ENCODE measurements at regions not wholly inside any gene's neighbourhood (a gene's known extent, or its start where the extent isn't known, plus 50 kb on each side); places are given as distances from the start of the nearest gene placed in this dataset.

DNA sequence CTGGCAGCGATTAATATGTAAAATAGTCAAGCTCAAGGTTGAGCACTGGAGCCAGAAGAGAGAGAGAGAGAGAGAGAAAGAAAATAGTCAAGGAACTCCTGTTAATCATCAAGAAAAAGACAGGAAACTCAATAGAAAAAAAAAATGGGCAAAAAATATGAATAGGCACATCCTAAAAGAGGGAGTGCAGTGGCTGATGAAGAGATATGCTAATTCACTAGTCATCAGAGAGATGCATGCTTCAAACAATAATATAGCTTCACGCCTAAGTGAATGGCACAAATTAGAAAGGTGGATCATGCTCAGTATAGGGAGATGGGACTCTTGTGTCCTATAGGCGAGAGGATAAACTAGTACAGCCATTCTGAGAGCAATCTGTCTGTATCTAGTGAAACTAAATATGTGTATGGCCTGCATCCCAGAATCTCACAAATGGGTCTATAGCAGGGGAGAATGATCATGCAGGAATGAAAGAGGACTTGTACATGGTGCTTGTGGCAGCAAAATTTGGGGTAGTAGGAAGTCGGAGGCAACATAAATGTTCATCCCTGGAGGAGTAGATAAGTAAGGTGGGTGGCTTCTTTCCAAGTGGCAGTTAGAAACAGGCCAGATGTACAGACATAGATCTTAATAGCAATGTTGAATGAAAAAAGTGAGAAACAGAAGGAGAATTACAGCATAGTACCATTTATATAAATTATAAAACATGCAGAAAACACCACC, 176.8 kb downstream of the VEGFA start:
- DNase-seq = no peak

DNA sequence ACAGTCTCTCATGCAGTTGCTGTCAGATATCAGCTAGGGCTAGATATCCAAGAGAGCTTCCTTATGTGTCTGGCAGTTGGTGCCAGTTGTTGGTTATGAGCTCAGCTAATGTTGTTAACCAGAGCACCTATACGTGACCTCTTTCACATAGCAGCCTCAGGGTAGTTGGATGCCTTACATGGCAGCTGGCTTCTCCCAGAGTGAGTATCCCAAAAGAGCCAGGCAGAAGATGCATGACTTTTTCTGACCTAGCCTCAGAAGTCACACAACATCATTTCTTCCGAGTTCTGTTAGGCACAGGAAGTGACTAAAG, 175.7 kb downstream of the VEGFA start:
- no peak for DNase-seq

DNA sequence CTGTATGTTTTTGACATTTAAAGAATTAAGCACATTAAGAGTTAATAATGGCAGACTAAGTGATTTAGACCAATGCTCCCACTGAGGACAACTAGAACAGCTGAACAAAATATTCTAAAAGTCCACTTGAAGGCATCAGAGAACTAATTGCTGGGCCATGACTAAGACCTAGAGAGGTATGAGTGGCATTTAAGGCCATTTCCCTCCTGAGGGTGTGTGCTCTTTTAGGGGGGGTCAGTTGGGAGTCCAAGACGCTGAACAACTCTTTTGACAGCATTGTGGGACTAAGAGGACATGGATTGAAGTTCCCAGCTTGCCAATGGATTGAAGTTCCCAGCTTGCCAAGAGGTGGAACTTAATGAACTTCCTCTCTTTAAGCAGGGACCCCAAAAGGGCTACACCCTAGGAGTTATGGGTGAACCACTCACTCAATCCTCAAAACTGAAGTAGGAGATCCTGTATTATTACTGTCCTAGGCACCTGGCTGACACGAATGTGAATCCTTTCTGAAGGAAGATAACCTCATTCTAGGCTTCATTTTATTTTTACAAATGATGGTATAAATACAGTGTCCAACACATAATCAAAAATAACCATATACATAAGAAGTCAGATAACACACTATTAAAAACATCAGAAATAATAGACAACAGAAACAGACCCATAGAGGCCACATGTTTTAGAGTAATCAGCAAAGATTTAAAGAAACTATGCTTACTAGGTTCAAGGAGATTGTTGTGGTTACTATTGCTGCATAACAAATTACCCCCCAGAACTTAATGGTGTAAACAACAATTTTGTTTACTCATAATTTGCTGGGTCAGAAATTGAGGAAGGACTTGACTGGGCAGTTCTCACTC, 175.1 kb downstream of the VEGFA start:
- no peak for DNase-seq

DNA sequence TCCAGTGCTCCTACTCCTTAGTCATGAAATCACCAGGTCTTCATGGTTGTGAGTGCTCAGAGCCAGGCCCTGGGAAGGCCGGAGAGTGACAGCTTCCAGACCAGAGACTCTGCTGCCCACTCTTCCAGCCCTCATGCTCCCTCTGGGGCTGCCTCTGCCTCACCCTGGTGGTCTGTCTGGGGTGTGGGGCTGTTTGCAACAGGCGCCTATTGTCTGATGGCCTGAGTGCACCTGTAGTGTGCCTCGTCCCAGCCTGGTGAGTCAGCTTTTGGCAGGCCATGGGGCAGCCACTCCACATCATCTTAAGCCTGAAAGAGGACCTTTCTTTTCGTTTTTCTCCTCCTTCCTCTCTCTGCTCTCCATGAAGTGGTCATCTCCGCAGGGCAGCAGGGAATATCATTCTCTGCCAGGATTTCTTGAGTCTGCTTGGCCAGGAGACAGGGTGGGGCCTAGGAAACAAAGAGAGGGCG, 173.8 kb downstream of the VEGFA start:
- DNase-seq = no peak

DNA sequence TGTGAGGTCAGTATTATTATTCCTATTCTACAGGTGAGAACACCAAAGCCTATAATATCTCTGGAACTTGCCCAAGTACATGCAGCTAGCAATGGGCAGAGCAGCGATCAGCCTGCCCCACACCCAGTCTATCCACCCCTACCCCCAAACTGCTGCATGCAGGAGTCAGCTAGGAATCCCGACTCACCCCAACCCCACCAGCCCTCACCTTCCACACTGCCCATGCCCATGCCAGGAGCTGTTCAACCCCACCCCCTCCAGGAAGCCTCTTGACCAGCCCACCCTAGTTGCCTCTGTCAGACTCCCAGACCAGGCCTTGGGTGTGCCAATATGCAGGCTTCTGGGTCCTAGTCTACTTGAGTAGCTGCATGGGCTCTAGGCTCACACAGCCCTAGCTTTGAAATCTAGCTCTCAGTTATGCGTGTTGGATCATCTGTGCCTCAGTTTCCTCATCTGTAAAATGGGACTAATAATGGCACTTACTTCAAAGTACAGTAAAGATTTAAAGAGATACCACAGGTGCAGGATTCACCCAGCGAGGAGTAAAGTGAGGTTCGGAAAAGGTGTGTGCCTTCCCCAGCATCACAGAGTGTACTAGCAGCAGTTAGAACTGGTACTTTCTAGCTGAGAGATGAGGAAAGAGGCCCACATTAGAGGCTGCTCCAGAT, 173.2 kb downstream of the VEGFA start:
- DNase-seq = no peak

DNA sequence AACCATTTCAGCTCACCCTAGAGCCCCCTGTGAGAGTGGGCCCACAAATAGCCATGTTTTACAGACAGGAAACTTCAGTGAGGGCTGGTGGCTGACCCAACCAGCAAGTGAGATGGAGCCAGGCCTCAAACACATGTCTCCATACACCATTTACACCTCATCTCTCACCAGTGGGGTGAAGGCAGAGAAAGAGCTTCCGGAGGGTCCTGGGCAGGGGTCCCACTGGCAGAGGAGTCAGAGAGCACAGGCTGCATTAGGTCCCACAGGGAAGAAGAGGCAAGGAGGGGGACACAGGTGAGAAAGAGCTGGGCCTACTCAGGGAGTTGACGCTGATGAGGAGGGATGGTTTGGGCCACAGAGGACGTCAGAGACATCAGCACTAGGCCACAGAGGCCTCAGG, 172.6 kb downstream of the VEGFA start:
- no peak for DNase-seq

DNA sequence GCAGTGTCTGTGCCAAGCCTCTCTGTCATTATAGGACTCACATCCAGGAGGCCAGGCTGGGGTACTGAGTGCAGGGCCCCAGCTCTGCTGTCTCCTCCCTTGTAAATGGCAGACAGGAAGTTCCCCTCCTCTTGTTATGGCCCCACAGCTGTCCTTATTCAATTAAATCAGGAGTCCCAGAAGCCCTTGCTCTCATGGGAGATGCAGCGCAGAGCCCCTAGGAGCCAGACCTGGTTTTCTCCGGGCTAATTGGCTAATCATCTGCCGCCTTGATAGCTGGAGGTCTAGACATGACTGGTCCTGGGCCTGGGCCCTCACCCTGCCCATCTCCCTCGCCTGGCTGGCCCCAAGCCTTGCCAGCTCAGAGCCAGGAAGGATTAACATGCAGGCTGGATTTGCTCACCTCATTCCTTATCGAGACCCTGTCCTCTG, 172.0 kb downstream of the VEGFA start:
- DNase-seq = no peak

DNA sequence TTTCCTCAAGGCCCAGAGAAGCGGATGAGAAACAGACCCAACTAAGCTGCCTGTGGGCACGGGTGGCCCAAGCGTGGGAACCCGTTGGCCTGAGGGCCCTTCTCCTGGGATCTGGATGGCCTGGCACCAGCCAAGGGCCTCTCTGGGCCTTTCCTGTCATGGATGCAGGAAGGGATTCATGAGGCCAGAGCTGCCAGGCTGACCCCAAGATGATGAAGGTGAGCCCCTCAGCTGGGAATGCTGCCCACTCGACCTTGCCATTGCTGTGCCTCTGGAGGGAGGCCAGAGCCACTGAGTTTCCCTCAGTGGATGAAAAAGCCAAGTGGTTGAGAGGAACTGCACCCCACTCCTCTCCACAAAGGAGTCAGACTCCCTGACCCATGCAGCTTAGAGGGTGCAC, 171.2 kb downstream of the VEGFA start:
- no peak for DNase-seq

DNA sequence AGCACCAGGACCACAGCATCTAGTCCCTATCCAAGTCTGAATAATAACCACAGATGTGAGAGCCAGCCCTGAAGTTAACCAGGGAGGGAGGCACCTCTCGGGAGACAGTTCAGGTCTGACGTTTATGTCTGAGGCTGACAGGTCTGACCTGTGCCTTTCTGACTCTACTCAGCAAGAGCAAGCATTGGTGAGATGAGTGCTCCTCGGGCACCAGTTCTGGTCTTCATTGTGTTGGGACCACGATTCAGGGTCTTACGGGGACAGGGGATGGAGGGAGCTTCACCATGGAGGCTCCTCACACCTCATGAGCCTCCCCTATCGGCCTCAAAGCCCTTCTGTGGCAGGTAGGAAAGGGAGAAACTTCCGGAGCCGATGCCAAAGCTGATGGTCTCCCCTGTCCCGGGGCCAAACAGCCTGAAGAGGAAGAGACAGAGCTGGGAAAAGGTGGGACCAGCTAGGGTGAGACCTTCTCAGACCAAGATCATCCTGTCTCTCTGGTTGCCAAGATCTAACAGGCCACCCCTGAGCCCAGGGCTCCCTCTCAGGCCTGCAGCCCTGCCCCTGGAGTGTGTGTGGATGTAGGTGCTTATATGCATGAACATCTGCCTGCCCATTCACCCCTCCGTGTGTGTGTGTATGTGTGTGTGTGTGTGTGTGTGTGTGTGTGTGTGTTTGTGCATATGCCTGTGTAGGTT, 170.5 kb downstream of the VEGFA start:
- DNase-seq = no peak

DNA sequence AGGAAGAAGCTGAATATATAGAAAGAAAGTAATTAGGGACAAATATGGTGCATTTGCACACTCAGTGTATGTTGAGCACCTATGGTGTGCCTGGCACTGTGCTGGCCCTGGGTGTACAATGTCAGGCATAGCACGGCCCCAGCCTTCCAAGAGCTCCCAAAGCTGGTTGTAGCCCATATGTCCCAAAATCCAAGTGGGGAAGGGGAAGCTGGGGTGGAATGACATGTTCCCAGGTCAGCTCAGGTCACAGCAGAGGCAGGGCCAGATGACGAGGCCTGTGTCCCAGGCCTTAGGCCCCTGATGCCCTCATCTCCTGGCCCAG, 170.0 kb downstream of the VEGFA start:
- no peak for DNase-seq

DNA sequence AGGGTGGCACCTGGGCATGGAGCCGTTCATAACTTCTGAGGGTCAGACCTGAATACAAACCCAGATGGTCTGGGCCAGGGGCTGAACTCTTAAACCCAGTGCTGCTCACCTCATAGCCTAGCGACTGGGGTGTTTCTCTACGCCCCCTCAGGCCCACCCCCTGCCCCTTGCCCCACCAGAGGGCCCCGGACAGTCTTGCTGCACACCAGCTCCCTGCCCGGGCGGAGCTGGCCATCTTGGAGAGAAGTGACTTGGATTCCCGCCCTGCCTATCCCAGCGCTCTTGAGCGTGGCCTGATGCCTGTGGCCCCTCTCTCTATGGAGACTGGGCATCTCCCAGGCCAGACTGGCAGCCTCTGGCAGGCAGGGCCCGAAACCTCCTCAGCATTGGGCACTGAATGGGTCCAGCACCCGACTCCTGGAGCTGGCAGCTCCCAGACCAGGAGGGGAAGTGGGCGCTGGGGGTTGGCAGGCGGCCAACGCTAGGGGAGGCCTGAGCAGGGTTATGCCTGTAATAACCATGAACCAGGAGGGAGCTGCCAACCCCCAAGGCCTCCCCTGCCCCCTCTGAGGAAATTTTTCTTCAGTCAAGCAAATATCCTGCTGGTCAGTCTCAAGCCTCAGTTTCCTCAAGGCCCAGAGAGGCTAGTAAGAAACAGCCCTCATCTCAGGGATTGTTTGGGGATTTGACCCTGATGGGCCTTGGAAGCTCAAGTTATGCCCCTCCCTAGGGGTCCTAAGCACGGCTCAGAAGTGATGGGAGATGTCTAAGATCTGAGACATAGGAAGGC, 169.5 kb downstream of the VEGFA start:
- DNase-seq = no peak

DNA sequence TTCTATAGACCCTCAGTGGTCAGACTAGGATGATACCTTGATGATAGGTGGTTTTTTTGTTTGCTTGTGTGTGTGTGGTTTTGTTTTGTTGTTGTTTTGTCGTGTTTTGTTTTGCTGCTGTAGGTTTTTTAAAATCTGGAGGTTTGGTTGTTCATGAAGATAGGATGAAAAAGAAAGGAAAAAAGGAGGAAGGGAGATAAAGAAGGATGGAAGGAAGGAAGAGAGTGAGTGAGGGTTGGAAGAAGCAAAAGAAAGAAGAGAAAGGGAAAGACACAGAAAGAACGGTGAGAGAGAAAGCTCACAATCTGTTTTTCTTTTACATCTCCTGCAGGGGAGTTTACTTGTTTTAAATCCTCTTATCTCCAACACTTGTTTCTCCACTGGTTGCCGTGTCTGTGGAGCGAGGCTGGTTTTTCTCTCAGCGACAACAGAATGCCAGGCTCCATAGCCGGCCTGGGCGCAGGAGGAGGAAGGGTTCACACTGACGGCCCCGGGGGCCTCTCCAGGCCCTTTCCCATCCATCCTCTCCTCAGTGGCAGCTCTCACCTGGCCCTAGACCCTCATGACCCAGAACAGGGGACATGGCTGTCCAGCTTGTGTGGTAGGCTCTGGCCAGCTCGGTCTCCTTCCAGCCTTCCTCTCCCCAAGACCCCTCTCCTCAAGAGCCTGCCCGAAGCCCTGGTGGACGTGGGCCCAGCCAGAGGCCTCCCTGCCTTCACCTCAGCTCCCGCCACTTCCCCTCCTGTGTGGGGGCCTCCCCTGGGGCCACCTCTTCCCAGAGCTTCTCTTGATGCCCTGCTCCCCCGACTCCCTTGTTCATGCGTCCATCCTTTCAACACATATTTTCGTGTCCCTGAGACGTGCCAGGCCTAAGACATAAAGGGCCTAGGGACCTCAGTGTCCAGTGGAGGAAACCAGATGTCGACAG, 168.4 kb downstream of the VEGFA start:
- DNase-seq = no peak

DNA sequence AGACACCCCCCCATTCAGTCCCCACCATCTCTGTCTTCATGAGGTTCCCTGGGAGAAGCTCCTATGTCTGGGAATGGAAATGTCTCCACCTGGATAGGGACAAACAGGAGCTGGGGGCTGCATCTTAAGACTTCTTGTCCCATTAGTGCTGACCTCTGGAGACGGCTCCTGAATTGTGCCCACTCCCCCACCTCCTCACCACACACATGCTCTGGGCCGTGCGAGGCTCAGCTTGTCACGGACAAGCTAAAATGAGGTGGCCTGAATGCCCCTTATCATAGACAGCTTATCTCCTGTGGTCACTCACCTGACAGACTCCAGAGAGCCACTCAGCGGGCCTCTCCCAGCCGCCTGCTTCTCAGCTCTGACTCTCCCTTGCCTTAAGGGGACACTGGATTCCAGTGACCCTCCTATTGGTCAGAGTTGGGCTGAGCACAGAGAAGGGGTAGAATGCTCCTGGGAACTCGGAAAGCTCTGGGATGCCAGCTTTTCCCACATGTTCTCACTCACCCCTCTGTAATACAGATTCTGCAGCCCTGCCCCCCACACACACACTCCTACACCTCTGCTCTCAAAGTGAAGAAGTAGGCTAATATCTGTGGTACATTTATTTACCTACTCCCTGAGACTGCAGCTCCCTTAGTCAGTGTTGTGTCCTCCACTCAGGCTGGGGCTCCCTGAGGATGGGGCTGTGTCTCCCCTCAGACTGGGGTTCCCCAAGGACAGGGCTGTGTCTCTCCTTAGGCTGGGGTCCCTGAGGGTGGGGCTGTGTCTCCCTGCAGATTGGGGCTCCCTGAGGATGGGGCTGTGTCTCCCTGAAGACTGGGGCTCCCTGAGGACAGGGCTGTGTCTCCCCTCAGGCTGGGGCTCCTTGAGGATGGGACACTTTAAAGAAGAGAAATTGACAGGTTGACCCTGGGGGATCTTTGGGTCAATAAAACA, 167.5 kb downstream of the VEGFA start:
- no peak for DNase-seq

DNA sequence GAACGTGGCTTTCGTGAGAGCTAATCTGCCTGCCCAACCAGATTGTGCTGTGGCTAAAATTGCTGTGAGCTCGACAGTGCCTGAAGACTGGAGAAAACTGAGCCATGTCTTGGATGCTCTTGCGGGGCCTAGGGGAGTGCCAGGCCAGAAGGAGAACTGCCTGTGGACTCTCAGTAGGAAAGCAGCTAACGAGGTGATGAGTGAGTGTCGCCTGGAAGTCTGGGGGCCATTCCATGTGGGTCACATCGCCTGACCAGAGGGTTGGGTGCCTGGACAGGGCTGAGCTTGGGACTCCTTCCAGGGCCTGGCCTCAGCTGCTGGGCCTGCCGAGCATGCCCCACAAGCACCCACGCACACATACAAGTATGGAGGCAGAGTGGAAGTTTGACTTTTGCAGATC, 166.5 kb downstream of the VEGFA start:
- no peak for DNase-seq

DNA sequence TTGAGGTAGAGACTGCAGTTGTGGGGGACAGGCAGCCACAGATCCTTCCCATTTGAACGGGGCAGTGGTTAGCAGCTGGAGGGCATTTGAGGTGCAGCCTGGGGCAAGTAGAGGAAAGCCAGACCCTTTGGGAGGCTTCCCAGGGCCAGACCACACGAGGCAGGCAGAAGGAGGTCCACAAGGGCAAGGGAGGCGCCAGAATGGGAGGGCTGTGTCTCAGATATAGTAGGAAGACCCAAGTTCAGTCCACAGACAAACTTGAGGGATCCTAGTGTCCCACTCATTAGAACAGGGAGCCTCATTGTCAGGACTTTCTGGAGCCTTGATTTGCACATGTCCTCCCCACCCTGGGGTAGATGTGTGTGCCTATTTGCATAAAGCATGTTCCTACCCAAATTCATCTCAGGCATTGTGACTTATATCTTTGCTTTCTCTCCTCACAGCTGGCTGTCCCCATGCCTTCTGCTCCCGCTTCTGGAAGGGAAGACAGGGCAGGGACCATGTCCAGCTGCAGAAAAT, 166.0 kb downstream of the VEGFA start:
- no peak for DNase-seq

DNA sequence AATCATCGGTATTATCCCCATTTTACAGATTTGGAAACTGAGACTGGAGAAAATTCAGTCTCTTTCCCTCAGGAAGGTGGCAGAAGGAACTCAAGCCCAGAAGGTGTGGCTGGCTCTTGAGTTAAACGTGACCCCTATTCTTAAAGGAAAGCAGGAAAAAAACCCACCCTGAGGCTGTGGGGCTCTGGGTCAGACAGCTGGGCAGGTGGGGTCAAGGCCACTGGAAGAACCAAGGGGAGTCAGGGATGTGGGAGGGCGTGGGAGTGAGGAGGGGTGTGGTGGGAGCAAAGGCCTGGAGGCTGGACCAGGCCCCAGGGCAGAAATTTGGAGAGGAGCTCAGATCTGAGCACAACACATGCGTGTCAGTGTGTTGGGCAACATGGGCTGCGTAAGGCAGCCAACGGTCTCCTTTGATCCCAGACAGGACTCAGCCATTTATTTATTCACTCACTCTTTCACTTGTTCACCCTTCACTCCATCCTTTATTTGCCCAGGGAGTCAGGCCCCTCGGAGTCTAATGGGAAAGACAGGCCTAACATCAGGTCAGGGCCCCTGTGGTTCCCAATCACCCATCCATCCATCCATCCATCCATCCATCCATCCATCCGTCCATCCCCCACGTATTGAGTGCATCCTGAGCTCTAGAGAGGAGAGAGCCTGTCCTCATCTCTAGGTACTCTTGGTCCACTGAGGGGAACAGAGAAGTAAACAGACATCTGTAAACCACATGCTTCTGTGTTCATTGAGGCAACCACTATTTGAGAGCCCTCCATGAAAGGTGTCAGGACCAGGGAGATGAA, 165.0 kb downstream of the VEGFA start:
- DNase-seq = no peak

DNA sequence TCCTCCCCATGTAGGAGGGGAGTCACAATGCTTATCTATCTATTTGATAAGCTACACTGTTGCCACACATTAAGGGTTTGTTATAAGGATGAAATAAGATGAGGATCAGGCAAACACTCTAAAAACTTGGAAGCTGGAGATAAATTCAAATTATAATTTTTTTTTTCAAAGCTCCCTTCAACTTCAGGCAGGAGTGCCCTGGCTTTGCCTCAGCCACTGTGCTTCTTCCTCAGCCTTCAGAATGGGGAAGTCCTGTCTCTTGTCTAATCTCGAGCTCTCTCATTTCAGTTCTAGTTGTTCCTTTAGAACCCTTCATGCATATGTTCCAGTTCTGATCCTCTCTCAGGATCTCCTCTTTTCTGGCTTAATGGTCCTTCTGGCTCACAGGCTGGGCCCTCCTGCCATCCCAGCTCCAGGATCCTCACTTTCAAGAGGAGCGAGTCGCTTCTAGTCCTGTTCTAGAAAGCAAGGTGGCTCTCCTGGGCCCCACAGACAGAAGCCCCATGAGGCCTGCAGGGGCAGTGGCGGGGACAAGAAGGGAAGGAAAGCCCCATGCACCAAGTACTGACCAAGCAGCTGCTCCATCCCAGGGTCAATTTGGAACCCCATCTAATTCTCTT, 164.3 kb downstream of the VEGFA start:
- no peak for DNase-seq

DNA sequence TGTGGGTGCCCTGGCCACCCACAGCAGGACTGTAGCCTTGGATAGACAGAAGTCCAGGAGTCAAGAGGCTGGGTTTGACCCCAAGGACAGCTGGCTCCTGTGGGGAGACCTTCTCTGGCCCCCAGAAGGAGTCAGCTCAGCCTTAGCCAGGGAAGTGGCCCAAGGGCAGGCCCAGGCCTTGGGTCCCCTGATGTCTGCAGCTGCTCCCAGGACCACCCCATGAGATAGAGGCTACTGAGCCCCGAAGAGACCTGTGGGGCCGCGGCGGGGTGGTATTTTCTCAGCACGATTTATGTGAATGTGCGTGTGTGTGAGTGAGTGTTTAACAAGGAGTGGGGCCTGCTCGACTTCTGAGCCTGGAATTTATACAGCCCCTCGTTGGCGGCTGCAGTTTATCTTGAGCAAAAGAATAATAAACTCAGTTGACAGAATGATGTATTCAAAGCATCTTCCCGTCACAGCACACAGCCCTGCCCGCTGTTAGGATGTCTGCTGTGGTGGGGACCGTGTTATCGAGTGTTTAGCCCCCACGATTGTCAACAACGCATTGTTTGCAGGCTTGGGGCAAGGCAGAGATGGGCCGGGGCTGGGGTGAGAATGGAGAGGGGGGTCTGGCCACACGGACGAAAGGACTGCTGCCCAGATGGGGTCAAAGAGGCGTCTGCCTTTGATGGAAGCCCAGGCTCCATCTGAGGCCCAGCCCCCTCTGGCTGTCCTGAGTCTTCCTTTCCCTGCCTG, 163.3 kb downstream of the VEGFA start:
- DNase-seq = no peak
